NT2/D1 (cell line): ENCODE measurements at regions not wholly inside any gene's neighbourhood (a gene's known extent, or its start where the extent isn't known, plus 50 kb on each side); places are given as distances from the start of the nearest gene placed in this dataset.

Experiments used
- SUZ12 ChIP-seq: IDR thresholded peaks from 2 replicates; pipeline ENCODE4 v1.6.1; 2011; ENCODE audit not compliant: insufficient read length, insufficient read depth; ENCODE audit errors: extremely low read depth
- YY1 ChIP-seq: IDR thresholded peaks from 2 replicates; pipeline ENCODE4 v1.6.1; 2011; ENCODE audit not compliant: insufficient read length, insufficient read depth
- ZNF274 ChIP-seq: IDR thresholded peaks from 2 replicates; pipeline ENCODE4 v1.6.1; 2011; ENCODE audit warnings: mild to moderate bottlenecking, low read depth, low read length

GRCh38 chr4:3713817-3714641, 52.2 kb upstream of the ADRA2C start:
- TF ChIP-seq SUZ12 (no peak), ZNF274 (no peak), YY1 (no peak)
